ENCODE measurements at regions not wholly inside any gene's neighbourhood (a gene's known extent, or its start where the extent isn't known, plus 50 kb on each side); places are given as distances from the start of the nearest gene placed in this dataset.
A peak's percentile ranks its signal among the peaks of the same experiment; 100 is the strongest.

- no peaks in the 10 kb centered on the region for H3K27me3 ChIP-seq (ENCODE audit: control insufficient read depth, insufficient read depth, low read length)
- H3K27ac ChIP-seq (ENCODE audit: insufficient read depth, low read length): no peak overlapping the region
- peak overlapping the region; percentile 15 for H3K4me2 ChIP-seq (ENCODE audit: extremely low read depth, insufficient read depth, low read length)
- TF ChIP-seq, protein P1, sequence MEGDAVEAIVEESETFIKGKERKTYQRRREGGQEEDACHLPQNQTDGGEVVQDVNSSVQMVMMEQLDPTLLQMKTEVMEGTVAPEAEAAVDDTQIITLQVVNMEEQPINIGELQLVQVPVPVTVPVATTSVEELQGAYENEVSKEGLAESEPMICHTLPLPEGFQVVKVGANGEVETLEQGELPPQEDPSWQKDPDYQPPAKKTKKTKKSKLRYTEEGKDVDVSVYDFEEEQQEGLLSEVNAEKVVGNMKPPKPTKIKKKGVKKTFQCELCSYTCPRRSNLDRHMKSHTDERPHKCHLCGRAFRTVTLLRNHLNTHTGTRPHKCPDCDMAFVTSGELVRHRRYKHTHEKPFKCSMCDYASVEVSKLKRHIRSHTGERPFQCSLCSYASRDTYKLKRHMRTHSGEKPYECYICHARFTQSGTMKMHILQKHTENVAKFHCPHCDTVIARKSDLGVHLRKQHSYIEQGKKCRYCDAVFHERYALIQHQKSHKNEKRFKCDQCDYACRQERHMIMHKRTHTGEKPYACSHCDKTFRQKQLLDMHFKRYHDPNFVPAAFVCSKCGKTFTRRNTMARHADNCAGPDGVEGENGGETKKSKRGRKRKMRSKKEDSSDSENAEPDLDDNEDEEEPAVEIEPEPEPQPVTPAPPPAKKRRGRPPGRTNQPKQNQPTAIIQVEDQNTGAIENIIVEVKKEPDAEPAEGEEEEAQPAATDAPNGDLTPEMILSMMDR (conservative IDR thresholded peaks at IDR 0.05 in 1 of 2, IDR thresholded peaks at IDR 0.05 in 1 of 2; ENCODE audit: low read depth in 1 of 2, low read length in 2 of 2): no peak
- no peak for TF ChIP-seq EZH2 (IDR thresholded peaks at IDR 0.05; ENCODE audit: low read length, missing control alignments)
- H4K20me1 ChIP-seq (ENCODE audit: control insufficient read depth, extremely low read depth, insufficient read depth, low read length): no peaks in the 10 kb centered on the region
- DNase-seq (ENCODE audit: low read depth in 2 of 2): no peak
- H3K79me2 ChIP-seq (ENCODE audit: control insufficient read depth, insufficient read depth, low read length): no peaks in the 10 kb centered on the region
- H2AFZ ChIP-seq (ENCODE audit: low read length): no peak overlapping the region
- no peaks in the 10 kb centered on the region for H3K36me3 ChIP-seq (ENCODE audit: control insufficient read depth, insufficient read depth, low read length)
- peaks cover 4% of the 10 kb centered on the region for H3K4me1 ChIP-seq (ENCODE audit: control insufficient read depth, extremely low read depth, insufficient read depth, low read length)
- H3K4me3 ChIP-seq (replicated peaks in 1 of 4; ENCODE audit: control extremely low read depth in 1 of 4, insufficient read depth in 1 of 4, low read depth in 3 of 4, low read length in 4 of 4): no peak overlapping the region
- H3K9ac ChIP-seq (ENCODE audit: insufficient read depth, low read length): no peak overlapping the region
- H3K9me3 ChIP-seq (ENCODE audit: control insufficient read depth, insufficient read depth, low read depth, low read length): no peaks in the 10 kb centered on the region
These were observed 471.1 kb upstream of the MPDZ start for GRCh38 chr9:13750639-13751038.

DNA sequence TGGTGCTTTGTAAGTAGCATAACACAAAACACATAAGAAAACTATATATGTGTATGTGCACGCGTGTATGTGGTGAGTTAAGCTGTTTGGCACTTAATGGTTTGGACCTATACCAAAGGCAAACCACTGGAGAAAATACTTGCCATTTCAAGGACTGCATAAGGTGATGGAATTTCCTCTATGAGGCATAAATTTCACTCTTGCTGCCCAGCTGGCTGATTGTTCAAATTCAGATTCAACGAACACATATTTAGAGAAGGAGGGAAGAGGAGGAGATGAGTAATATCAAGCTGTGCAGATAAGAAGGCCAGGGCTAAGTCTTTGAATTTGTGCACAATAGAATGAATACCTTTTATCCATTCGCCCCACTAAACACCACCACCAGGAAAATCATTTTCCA is 470.6 kb upstream of the MPDZ start:
- Histone ChIP-seq H3K4me1 (ENCODE audit: control insufficient read depth, extremely low read depth, insufficient read depth, low read length) (peaks cover 4% of the 10 kb centered on the region), H3K4me2 (ENCODE audit: extremely low read depth, insufficient read depth, low read length) (no peak overlapping the region), H3K36me3 (ENCODE audit: control insufficient read depth, insufficient read depth, low read length) (no peaks in the 10 kb centered on the region), H3K27me3 (ENCODE audit: control insufficient read depth, insufficient read depth, low read length) (no peaks in the 10 kb centered on the region), H3K9ac (ENCODE audit: insufficient read depth, low read length) (no peak overlapping the region), H3K9me3 (ENCODE audit: control insufficient read depth, insufficient read depth, low read depth, low read length) (no peaks in the 10 kb centered on the region), H4K20me1 (ENCODE audit: control insufficient read depth, extremely low read depth, insufficient read depth, low read length) (no peaks in the 10 kb centered on the region), H2AFZ (ENCODE audit: low read length) (no peak overlapping the region), H3K27ac (ENCODE audit: insufficient read depth, low read length) (no peak overlapping the region), H3K79me2 (ENCODE audit: control insufficient read depth, insufficient read depth, low read length) (no peaks in the 10 kb centered on the region), H3K4me3 (replicated peaks in 1 of 4; ENCODE audit: control extremely low read depth in 1 of 4, insufficient read depth in 1 of 4, low read depth in 3 of 4, low read length in 4 of 4) (no peak overlapping the region)
- TF ChIP-seq, protein P1 (conservative IDR thresholded peaks at IDR 0.05 in 1 of 2, IDR thresholded peaks at IDR 0.05 in 1 of 2; ENCODE audit: low read depth in 1 of 2, low read length in 2 of 2): no peak
- no peak for TF ChIP-seq EZH2 (IDR thresholded peaks at IDR 0.05; ENCODE audit: low read length, missing control alignments)
- DNase-seq (ENCODE audit: low read depth in 2 of 2): peak; percentile 84 to 100

GRCh38 chr9:13746876-13747275 is 467.4 kb upstream of the MPDZ start:
- H3K9ac ChIP-seq (ENCODE audit: insufficient read depth, low read length): no peak overlapping the region
- no peaks in the 10 kb centered on the region for H3K27me3 ChIP-seq (ENCODE audit: control insufficient read depth, insufficient read depth, low read length)
- no peak overlapping the region for H3K4me2 ChIP-seq (ENCODE audit: extremely low read depth, insufficient read depth, low read length)
- no peak overlapping the region for H2AFZ ChIP-seq (ENCODE audit: low read length)
- no peaks in the 10 kb centered on the region for H4K20me1 ChIP-seq (ENCODE audit: control insufficient read depth, extremely low read depth, insufficient read depth, low read length)
- H3K9me3 ChIP-seq (ENCODE audit: control insufficient read depth, insufficient read depth, low read depth, low read length): no peaks in the 10 kb centered on the region
- H3K27ac ChIP-seq (ENCODE audit: insufficient read depth, low read length): no peak overlapping the region
- H3K79me2 ChIP-seq (ENCODE audit: control insufficient read depth, insufficient read depth, low read length): no peaks in the 10 kb centered on the region
- H3K36me3 ChIP-seq (ENCODE audit: control insufficient read depth, insufficient read depth, low read length): no peaks in the 10 kb centered on the region
- TF ChIP-seq EZH2 (IDR thresholded peaks at IDR 0.05; ENCODE audit: low read length, missing control alignments): no peak
- TF ChIP-seq, protein P1 (conservative IDR thresholded peaks at IDR 0.05 in 1 of 2, IDR thresholded peaks at IDR 0.05 in 1 of 2; ENCODE audit: low read depth in 1 of 2, low read length in 2 of 2): no peak
- no peak overlapping the region for H3K4me3 ChIP-seq (replicated peaks in 1 of 4; ENCODE audit: control extremely low read depth in 1 of 4, insufficient read depth in 1 of 4, low read depth in 3 of 4, low read length in 4 of 4)
- DNase-seq (ENCODE audit: low read depth in 2 of 2): no peak
- H3K4me1 ChIP-seq (ENCODE audit: control insufficient read depth, extremely low read depth, insufficient read depth, low read length): peaks cover 4% of the 10 kb centered on the region
